GM23338 (cell line): ENCODE measurements at regions not wholly inside any gene's neighbourhood (a gene's known extent, or its start where the extent isn't known, plus 50 kb on each side); places are given as distances from the start of the nearest gene placed in this dataset.

Experiments
- ATAC-seq: fragments of 200-7000 bp; cut with Tn5 transposase; 3 replicates; pipeline ENCODE4 v1.9.1; 2020
- DNase-seq: peaks from one replicate; pipeline ENCODE4 v3.0.0-alpha.2; 2015; ENCODE audit warnings: low spot score
- H2AFZ ChIP-seq: fragments of 200-600 bp; sonication (generic); 2 replicates; pipeline ENCODE4 v1.8.0; 2016; ENCODE audit warnings: antibody characterized with exemption, mild to moderate bottlenecking, moderate library complexity
- H3F3A ChIP-seq: fragments of 200-600 bp; sonication (generic); replicated peaks from 2 replicates; pipeline ENCODE4 v1.8.0; 2017; ENCODE audit warnings: antibody characterized with exemption, mixed run types, low read depth
- H3K27ac ChIP-seq: fragments of 200-600 bp; sonication (generic); 2 replicates; pipeline ENCODE4 v1.6.1; 2016; ENCODE audit warnings: low read depth
- H3K27me3 ChIP-seq: fragments of 200-600 bp; sonication (generic); 2 replicates; pipeline ENCODE4 v1.8.0; 2016; ENCODE audit warnings: mild to moderate bottlenecking, mixed run types, moderate library complexity; ENCODE audit not compliant: insufficient read depth
- H3K36me3 ChIP-seq: fragments of 200-600 bp; sonication (generic); 2 replicates; pipeline ENCODE4 v1.8.0; 2016; ENCODE audit warnings: mild to moderate bottlenecking; ENCODE audit not compliant: insufficient read depth
- H3K4me1 ChIP-seq: fragments of 200-600 bp; sonication (generic); 2 replicates; pipeline ENCODE4 v1.8.0; 2016; ENCODE audit warnings: mild to moderate bottlenecking, moderate library complexity; ENCODE audit not compliant: insufficient read depth
- H3K4me2 ChIP-seq: fragments of 200-600 bp; sonication (generic); 2 replicates; pipeline ENCODE4 v1.7.1; 2017; ENCODE audit warnings: mixed run types
- H3K4me3 ChIP-seq: fragments of 200-600 bp; sonication (generic); 2 replicates; pipeline ENCODE4 v1.6.1; 2016; ENCODE audit warnings: mixed run types
- H3K79me2 ChIP-seq: fragments of 200-600 bp; sonication (generic); replicated peaks from 2 replicates; pipeline ENCODE4 v1.8.0; 2017; ENCODE audit warnings: mild to moderate bottlenecking; ENCODE audit not compliant: insufficient read depth
- H3K9me2 ChIP-seq: fragments of 200-600 bp; sonication (generic); 2 replicates; pipeline ENCODE4 v1.8.0; 2017; ENCODE audit not compliant: insufficient read depth
- H4K20me1 ChIP-seq: fragments of 200-600 bp; sonication (generic); replicated peaks from 2 replicates; pipeline ENCODE4 v1.8.0; 2017; ENCODE audit warnings: mild to moderate bottlenecking; ENCODE audit not compliant: insufficient read depth
- H3K27ac Mint-ChIP-seq: 2 replicates; pipeline ENCODE4 v1.8.0; 2020; ENCODE audit warnings: inconsistent platforms, mild to moderate bottlenecking, moderate library complexity, mixed read lengths
- H3K27me3 Mint-ChIP-seq: 3 replicates; pipeline ENCODE4 v1.8.0; 2022; ENCODE audit warnings: low read depth, mild to moderate bottlenecking, moderate library complexity, mixed read lengths, inconsistent platforms; ENCODE audit not compliant: insufficient read depth, poor library complexity
- H3K36me3 Mint-ChIP-seq: 3 replicates; pipeline ENCODE4 v1.8.0; 2021; ENCODE audit warnings: low read depth, mild to moderate bottlenecking, inconsistent platforms, moderate library complexity, mixed read lengths
- H3K4me1 Mint-ChIP-seq: 3 replicates; pipeline ENCODE4 v1.8.0; 2020; ENCODE audit warnings: mild to moderate bottlenecking, inconsistent platforms, mixed read lengths
- H3K4me3 Mint-ChIP-seq: 3 replicates; pipeline ENCODE4 v1.8.0; 2021; ENCODE audit warnings: moderate library complexity, mild to moderate bottlenecking, inconsistent platforms, mixed read lengths
- H3K9me3 Mint-ChIP-seq: 3 replicates; pipeline ENCODE4 v1.8.0; 2020; ENCODE audit warnings: moderate library complexity, mild to moderate bottlenecking, inconsistent platforms, mixed read lengths
- CREB1 ChIP-seq: fragments of 250-450 bp; sonication (Bioruptor Pico); IDR thresholded peaks from 2 replicates; pipeline ENCODE4 v1.5.0; 2020; ENCODE audit warnings: low read depth, mild to moderate bottlenecking, moderate library complexity
- ETS1 ChIP-seq: IDR thresholded peaks from 2 replicates; pipeline ENCODE4 v1.6.1; 2016; ENCODE audit warnings: antibody characterized with exemption
- NANOG ChIP-seq: IDR thresholded peaks from 2 replicates; pipeline ENCODE4 v1.6.1; 2016; ENCODE audit warnings: antibody characterized with exemption, borderline replicate concordance
- POLR2AphosphoS5 ChIP-seq: IDR thresholded peaks from 2 replicates; pipeline ENCODE4 v1.6.1; 2016; ENCODE audit warnings: antibody characterized with exemption, low read depth
- STAT1 ChIP-seq: IDR thresholded peaks from one replicate; pipeline ENCODE4 v1.6.1; 2016; ENCODE audit warnings: antibody characterized with exemption; ENCODE audit not compliant: unreplicated experiment
- ZNF114 ChIP-seq: fragments of 250-450 bp; sonication (Bioruptor Pico); IDR thresholded peaks from 2 replicates; pipeline ENCODE4 v1.5.0; 2020; ENCODE audit warnings: mild to moderate bottlenecking, moderate library complexity
- ZNF331 ChIP-seq: fragments of 250-450 bp; sonication (Bioruptor Pico); IDR thresholded peaks from 2 replicates; pipeline ENCODE4 v1.5.0; 2020; ENCODE audit warnings: low read depth, mild to moderate bottlenecking, moderate library complexity
- ZNF462 ChIP-seq: fragments of 250-450 bp; sonication (Bioruptor Pico); IDR thresholded peaks from 2 replicates; pipeline ENCODE4 v1.5.0; 2020; ENCODE audit warnings: mild to moderate bottlenecking, moderate library complexity
- TF ChIP-seq, protein P1 (sequence below), 2 experiments: fragments of 200-600 bp in 1 of 2; sonication (generic) in 1 of 2; conservative IDR thresholded peaks; 2 replicates each; pipeline versions ENCODE4 v1.5.1 to v1.6.1; 2016 to 2017; ENCODE audit warnings: antibody characterized with exemption in 2 of 2, low read depth in 2 of 2, mild to moderate bottlenecking in 2 of 2, moderate library complexity in 1 of 2
- TF ChIP-seq, protein P2 (sequence below): IDR thresholded peaks from one replicate; pipeline ENCODE4 v1.6.1; 2018; ENCODE audit warnings: antibody characterized with exemption; ENCODE audit not compliant: unreplicated experiment

DNA sequence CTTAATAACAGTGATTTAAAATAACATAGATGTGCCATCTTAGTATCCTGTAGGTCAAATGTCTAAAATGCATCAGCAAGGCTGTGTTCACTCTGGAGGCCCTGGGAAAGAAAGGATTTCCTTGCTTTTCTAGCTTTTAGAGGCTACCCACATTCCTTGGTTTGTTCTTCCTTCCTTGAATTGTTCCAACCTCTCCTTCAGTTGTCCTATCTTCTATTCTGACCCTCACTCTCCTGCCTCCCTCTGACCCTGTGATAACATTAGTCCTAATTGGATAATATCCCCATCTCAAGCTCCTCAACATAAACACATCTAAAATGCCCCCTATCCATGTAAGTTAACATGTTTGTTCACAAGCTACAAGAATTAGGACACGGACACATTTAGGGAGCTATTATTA, 733.5 kb downstream of the SOCS6 start:
- Mint-ChIP-seq H3K4me3 (no peak overlapping the region), H3K27me3 (no peaks in the 10 kb centered on the region), H3K36me3 (peaks cover 19% of the 10 kb centered on the region; the same call in 2 of the 3 replicates), H3K4me1 (no peaks in the 10 kb centered on the region), H3K9me3 (peaks cover 95% of the 10 kb centered on the region), H3K27ac (no peak overlapping the region)
- no peaks in the 10 kb centered on the region; the same call in 1 of the 2 replicates for H3K36me3 ChIP-seq
- no peaks in the 10 kb centered on the region for H3K27me3 ChIP-seq
- no peak for ATAC-seq
- H3F3A ChIP-seq = no peaks in the 10 kb centered on the region
- no peak for DNase-seq
- no peak overlapping the region for H2AFZ ChIP-seq
- no peak overlapping the region for H3K4me3 ChIP-seq
- no peaks in the 10 kb centered on the region for H4K20me1 ChIP-seq
- TF ChIP-seq, protein P1, sequence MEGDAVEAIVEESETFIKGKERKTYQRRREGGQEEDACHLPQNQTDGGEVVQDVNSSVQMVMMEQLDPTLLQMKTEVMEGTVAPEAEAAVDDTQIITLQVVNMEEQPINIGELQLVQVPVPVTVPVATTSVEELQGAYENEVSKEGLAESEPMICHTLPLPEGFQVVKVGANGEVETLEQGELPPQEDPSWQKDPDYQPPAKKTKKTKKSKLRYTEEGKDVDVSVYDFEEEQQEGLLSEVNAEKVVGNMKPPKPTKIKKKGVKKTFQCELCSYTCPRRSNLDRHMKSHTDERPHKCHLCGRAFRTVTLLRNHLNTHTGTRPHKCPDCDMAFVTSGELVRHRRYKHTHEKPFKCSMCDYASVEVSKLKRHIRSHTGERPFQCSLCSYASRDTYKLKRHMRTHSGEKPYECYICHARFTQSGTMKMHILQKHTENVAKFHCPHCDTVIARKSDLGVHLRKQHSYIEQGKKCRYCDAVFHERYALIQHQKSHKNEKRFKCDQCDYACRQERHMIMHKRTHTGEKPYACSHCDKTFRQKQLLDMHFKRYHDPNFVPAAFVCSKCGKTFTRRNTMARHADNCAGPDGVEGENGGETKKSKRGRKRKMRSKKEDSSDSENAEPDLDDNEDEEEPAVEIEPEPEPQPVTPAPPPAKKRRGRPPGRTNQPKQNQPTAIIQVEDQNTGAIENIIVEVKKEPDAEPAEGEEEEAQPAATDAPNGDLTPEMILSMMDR (conservative IDR thresholded peaks at IDR 0.05; ENCODE audit: low read depth in 2 of 2) = no peak
- no peak for TF ChIP-seq ZNF114
- no peak for TF ChIP-seq ZNF331
- TF ChIP-seq NANOG = no peak
- no peak for TF ChIP-seq ZNF462 (CRISPR knock-in tag)
- no peak for TF ChIP-seq CREB1
- no peak for TF ChIP-seq ETS1
- TF ChIP-seq, protein P2, sequence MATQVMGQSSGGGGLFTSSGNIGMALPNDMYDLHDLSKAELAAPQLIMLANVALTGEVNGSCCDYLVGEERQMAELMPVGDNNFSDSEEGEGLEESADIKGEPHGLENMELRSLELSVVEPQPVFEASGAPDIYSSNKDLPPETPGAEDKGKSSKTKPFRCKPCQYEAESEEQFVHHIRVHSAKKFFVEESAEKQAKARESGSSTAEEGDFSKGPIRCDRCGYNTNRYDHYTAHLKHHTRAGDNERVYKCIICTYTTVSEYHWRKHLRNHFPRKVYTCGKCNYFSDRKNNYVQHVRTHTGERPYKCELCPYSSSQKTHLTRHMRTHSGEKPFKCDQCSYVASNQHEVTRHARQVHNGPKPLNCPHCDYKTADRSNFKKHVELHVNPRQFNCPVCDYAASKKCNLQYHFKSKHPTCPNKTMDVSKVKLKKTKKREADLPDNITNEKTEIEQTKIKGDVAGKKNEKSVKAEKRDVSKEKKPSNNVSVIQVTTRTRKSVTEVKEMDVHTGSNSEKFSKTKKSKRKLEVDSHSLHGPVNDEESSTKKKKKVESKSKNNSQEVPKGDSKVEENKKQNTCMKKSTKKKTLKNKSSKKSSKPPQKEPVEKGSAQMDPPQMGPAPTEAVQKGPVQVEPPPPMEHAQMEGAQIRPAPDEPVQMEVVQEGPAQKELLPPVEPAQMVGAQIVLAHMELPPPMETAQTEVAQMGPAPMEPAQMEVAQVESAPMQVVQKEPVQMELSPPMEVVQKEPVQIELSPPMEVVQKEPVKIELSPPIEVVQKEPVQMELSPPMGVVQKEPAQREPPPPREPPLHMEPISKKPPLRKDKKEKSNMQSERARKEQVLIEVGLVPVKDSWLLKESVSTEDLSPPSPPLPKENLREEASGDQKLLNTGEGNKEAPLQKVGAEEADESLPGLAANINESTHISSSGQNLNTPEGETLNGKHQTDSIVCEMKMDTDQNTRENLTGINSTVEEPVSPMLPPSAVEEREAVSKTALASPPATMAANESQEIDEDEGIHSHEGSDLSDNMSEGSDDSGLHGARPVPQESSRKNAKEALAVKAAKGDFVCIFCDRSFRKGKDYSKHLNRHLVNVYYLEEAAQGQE = no peak
- TF ChIP-seq POLR2AphosphoS5 = no peak
- TF ChIP-seq STAT1 = no peak
- no peak overlapping the region for H3K27ac ChIP-seq
- no peak overlapping the region for H3K4me2 ChIP-seq
- no peaks in the 10 kb centered on the region for H3K79me2 ChIP-seq
- no peaks in the 10 kb centered on the region for H3K4me1 ChIP-seq
- H3K9me2 ChIP-seq = no peaks in the 10 kb centered on the region
